Kidney capillary endothelial cell (primary cell): ENCODE measurements at regions not wholly inside any gene's neighbourhood (a gene's known extent, or its start where the extent isn't known, plus 50 kb on each side); places are given as distances from the start of the nearest gene placed in this dataset.
"Not testable (repeated sequence)": the region's sequence is repeated elsewhere in the genome, so short reads cannot be mapped to it uniquely, and the experiment has no call there.

Experiments
- DNase-seq: peaks from one replicate; pipeline ENCODE4 v3.0.0-alpha.2; 2018; ENCODE audit warnings: low spot score

DNA sequence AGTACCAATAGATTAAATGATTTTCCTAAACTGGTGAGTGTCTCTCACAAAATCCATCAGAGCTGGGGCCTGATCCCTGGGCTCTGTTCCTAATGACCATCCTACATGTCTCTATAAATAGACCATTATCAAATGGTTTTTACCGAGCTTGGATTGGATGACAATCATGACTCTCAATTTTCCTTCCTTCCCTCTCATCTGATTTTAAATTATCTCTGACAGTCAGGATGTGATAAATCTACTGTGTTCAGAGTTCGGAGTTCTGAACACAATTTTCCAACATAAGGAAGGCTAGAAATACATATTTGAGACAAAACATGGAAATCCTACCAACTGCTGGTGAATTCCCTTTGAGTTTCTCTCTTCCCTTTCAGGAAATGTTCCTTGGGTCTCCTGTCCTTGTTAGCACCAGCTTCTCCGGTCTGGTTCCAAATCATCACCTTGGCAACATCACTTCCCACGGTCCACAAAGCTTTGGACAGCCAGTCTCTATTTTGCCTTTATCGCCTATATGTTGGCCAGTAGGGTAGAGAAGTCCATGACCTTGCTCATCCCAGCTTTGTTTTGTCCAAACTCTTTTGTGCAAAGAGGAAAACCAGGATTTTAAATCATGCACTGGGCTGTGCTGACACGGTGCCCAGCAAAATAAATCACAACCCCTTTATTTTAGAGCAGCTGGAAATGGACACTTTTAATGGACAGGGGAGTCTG lies 139.6 kb upstream of the ITGA6 start:
- DNase-seq: peak; percentile 85

DNA sequence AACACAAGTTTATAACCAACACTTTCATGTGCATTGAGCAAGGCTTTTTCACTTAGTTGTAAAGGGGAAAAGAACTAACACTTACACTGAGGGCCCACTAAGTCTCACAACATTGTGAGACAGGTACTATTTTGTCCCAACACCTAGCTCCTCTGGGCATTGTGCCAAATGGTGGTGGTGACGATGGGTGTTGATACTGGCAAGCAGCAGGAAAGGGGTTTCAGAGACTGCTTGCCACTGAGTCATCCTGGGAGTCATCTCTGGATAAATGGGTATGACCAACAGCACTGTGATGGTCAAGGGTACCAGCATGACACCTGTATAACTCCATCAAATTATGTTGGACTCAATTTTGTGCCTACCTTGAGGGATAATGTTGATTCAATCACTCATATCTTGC lies 138.8 kb upstream of the ITGA6 start:
- peak; percentile 67 for DNase-seq

DNA sequence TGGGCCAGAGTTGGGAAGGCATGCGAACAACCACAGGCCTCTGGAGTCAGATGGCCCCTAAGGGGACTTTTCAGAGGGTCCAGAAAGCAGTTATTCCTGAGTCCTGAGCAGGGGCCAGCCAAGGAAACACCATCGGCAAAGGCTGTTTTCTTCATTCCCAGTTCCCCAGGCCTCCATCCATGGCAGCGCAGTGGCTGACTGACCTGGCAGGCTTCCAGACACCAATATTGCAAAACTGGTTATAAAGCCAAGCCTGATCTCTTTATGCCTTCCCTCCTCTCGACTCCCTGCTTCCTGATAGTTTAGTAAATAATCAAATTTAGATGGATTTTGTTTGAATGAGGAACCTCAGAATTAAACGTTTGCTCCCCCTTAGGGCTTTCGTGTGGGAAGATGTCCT lies 133.4 kb upstream of the ITGA6 start:
- DNase-seq: no peak

DNA sequence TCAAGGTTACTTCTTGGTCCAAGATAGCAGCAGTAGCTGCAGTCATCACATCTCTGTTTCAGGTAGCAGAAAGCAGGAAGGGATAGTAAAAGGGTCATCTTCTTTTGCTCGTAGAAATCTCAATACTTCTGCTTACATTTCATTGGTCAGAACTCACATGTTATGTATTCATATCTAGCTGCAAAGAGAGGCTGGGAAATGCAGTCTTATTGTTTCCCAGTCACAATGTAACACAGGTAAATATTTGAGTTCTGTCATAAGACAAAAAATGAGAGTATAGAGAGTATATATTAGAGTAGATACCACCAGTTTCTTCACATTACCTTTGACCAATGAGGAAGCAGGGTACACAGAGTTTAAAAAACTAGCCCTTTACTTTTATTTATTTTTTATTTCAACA lies 132.4 kb upstream of the ITGA6 start:
- DNase-seq: no peak

DNA sequence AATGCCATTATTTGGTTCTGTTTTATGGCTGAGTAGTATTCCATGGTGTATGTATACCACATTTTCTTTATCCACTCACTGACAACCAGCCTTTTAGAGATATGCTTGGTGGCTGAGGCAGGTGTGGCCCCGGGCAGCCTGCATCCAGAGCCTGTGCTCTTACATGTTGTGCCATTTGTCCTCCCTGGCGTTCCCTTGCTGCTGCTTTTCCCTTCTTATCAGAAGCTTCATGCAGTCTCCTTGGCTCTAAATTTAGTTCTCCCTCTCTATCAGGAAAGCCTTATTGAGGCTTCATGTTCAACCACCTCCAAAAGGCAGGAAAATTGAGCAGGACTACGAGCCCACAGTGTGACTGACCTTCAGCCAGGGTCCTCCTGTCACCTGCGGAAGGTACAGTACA lies 131.7 kb upstream of the ITGA6 start:
- DNase-seq: no peak

DNA sequence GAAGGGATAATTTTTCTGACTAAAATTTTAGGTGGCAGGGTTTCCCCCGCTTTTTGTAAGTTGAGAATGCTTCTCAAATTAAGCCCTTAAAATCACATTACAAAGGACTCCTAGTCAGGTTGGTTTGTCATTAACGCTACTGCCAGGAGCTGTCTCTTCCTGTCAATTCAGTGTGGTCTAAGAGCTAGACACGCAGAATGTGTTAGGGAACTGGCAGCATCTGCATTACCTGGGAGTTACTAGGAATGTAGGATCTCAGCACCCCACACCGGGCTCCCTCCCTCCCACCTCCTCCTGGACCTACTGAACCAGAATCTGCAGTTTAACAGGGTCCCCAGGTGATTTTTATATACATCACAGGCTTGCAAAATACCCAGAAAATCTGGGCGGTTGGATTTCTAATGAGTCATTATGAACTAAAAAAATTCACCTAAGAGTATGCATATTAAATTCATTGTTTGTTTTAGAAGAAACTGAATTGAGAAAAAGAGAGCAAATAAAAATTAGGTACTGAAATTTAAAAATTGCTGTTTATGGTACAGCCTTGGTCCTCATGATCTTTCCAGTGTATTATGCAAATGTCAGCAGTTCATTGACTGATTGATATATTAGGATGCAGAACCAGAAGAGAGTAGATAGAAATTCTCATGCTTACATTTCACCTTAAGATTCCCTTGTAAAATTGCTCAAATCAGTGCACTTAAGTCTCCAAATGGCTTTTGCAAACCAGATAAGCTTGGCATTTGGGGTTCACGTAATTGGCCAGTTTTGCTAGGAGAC lies 130.9 kb upstream of the ITGA6 start:
- DNase-seq: no peak

DNA sequence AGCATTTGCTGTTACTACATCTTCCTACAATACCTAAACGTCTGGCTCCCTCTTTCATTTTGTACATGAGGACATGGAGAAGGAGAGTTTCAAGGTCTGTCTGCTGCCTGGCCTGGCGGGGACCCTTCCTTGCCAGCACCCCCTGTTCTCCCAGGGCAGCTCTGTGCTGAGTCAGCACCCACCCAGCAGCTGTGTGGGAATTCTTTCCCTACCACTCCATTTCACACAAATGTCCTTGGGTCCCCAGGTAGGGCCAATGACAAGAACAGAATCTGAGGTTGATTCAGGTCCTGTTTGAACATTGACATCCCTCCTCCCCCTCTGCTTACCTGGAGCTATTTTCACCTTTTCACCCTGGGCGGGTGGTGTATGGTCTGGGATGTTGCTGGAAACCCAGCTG lies 129.9 kb upstream of the ITGA6 start:
- DNase-seq: no peak

DNA sequence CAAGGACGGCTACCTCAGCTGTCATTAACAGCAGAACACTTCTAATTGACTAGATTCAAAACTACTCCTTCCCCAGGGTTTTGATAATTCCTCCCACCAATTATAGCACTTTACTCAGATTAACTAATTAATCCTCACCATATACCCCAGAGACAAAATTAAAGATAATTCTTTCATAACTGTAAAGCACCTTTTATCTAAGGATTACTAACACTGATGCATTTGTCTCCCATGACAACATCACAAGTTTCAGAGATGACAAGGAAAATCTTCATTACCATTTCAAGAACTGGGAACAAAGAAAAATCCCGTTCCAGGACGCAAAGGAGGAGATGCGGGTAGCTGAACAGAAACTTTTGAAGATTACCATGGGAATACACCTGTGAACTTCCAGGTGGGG lies 129.4 kb upstream of the ITGA6 start:
- DNase-seq: no peak

DNA sequence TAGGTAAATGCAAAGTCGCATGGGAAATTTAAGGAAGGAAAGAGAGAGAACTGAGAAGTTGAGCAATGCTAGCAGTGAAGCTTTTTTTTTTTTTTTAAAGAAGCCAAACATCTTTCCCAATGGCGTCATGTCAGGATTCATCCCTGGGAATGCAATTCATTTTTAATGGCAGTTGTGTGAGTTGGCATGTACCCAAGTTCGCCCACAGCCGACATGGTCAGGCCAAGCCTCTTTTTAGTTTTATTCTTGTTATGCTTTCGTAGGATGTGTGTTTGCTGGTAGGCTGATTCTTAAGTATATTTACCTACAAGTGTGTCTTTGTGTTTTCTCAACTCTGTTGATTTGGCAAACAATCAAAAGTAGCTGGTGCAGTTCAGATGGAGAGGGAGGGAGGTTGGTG lies 127.6 kb upstream of the ITGA6 start:
- no peak for DNase-seq

DNA sequence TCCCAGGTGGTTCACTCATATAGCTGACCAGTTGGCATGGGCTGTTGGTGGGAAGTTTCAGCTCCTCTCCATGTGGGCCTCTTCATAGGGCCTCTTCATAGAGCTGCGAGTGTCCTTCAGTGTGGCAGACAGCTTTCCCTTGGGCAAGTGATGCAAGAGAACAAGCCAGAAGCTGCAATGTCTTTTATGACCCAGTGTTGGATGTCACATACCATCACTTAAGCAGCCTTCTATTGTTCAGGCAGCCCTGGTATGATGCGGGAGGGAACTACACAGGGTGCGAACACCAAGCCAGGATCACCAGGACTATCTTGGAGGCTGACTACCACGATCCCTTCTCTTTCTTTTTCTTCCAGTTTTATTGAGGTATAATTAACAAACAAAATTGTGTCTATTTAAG lies 126.5 kb upstream of the ITGA6 start:
- no peak for DNase-seq

DNA sequence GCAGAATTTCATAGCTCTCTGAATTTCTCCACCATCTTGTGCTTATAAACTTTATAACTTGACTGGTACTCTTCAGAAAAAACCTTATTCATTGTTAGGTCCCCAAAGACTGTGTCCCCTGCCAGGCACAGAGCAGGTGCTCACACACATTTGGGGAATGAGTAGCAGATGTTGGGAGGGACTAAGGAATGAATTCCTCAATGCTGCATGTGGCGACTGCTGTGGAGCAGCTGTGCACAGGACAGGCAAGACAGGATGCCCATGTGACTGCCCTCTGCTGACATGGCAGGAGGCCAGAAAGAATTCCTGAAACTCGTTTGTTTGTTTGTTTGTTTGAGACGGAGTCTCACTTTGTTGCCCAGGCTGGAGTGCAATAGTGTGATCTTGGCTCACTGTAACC lies 122.3 kb upstream of the ITGA6 start:
- no peak for DNase-seq

DNA sequence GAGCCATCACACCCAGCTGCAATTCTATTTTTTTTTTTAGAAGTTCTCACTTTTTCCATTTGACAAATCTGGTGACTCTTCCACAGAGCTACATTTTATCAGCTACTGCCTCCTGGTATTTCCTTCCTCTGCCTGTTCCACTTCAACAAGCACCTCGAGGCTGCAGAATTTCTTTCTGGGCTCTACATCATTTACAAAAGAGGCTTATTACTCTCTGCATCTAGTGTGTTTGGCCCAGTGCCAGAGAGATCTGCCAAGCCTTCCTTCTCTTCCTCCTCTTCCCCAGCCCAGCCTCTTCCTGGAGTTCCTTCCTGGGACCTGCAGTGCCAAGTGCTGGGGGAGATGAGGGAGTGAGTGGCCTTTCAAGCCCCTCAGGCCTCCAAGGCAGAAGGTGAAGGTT lies 119.6 kb upstream of the ITGA6 start:
- peak; percentile 59 for DNase-seq

DNA sequence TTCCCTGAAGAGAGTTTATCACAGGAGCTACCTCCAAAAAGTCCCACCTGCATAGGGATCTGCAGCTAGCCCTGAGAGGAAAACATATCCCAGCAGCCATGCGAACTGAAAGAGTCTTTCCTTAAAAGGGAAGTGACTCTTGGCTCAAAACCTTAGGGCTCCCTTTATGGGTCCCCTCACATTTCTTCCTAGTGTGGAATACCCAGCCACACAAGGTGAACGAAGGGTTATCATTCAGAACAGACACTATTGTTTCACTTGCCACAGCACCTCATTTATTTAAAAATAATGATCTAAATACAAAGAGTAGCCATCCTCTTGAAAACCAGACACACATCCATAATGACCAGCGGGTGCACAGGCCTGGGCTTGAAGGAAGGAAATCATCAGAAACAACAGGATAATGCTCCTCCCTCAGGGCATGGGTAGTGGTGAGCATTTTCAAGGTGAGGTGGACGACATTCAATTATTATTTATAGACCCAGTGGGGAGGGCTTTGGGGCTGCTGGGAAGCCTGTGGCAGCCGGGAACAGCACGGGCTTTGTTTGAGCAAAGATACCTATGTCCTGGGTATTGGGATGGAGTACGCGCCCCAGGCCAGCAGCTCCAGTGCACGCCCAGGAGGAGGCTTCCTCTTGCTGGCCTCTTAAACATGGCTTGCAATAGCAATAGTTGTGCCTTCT lies 119.0 kb upstream of the ITGA6 start:
- peak; percentile 32 for DNase-seq

DNA sequence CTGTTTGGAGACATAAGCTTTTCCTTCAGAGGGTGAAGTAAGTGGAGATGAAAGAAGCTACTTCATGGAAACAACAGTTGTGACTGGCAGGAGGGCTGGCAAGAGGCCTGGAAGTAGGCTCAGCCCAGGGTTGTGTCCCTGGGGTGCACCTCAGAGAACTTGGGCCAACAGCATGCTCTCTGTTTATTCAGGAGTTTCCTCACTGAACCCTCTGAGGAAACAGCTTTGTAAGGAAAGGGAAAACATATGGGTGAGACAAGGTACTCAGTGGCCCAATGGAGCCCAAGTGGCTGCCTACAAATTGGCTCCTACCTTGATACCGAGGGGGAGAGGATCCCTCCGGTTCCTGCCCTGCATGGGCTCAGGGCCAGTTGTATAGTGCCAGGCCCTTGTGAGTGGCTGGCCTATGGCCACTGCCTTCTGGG lies 115.5 kb upstream of the ITGA6 start:
- DNase-seq: no peak

DNA sequence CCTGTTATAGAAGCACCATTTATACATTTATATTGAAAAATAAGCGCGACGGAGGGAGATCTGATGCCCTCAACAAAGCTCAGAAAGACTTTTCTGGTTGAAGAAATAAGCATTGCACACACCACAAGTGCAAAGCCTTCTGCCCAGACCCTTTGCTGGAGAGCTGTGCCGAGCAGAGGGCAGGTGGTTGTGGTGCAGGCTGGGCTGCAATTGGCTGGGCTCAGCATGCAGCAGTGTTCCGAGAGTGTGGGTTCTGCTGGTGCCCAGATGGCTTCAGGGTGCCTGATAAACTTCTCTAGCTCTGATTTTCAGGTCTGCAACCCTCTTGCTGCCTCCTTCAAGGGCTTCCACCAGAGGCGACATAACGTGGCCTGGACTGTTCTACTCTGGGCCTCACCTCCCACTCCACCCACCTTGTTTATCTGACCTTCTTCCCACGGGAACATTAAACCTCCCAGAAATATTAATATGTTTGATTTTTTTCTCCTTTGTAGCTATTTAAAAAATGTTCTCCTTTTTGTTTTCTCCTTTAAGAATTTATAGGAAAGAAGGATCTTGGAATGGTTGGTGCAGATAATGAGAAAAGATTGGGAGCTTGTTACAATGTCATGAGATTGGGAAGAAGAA lies 113.6 kb upstream of the ITGA6 start:
- no peak for DNase-seq

DNA sequence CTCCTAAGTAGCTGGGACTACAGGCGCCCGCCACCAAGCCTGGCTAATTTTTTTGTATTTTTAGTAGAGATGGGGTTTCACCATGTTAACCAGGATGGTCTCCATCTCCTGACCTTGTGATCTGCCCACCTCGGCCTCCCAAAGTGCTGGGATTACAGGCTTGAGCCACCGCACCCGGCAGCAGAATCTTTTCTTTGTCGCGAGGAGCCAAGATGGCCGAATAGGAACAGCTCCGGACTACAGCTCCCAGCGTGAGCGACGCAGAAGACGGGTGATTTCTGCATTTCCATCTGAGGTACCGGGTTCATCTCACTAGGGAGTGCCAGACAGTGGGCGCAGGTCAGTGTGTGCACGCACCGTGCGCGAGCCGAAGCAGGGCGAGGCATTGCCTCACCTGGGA lies 112.3 kb upstream of the ITGA6 start:
- DNase-seq: not testable (repeated sequence)

DNA sequence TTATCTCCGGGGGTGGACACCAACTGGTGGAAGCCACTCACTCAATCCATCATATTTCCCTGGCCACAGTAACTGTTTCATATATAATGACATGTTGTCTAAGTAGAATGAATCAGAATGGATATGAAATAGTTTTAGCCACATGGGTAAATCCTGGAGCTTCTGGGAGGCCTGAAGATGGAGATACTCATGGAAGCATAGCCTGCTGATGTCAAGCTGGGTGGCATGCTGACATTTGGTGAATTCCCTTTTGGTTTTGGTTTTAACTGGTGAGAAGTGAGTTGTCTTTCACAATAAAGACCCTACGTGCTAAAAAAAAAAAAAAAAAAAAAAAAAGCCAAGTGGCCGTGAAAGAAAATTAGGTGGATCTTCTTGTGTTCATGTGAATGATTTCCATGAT lies 105.3 kb upstream of the ITGA6 start:
- DNase-seq: no peak

DNA sequence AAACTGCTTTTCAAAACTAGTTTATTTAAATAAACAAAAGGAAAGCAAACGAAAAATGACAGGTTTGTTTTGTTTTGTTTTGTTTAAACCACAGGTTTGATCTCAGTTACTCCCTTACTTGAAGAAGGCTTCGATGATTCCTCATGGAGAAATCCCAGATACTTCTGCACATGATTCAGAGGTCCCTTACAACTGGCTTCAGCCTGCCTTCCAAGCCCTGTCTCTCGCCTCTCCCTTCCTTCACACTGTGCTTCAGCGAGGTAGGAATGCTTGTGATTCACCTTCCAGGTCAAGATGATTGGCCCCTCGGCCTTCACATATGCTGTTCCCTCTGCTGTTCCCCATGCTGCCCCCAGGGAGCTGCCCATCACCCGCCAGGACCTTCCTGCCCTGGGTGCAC lies 104.1 kb upstream of the ITGA6 start:
- no peak for DNase-seq

DNA sequence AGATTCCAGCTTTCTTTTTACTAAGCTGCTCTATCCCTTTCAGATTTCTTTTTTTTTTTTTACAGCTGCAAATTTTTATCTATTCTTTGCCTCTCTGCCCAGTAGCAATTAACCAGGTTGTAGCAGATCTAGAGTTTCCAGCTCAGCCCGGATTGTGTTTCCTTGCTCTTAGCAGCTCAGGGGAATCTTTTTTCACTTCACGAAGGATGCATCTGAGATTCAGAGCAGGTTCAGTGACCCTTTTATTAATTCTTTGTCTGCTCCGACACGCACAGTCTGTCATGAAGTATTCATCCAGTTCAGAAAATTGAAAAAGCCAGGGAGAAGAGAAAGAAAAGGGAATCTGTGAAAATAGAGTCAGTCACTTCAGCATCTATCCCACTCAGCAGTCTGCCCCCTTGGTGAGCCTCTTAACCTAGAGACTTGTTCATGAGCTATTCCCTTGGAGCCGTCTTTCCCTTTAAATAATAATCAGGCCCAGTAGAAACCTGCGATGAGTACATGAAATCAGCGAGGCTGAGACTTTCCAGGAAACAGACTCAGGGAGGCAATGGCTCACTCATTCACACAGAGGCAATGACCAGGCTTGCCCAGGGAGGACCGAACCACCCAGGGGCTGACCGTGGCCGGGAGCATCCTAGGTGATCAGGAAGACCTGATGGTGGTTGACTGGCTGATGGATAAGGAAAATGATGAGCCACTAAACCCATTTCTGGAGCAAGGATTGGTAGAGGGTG lies 103.4 kb upstream of the ITGA6 start:
- DNase-seq: no peak

DNA sequence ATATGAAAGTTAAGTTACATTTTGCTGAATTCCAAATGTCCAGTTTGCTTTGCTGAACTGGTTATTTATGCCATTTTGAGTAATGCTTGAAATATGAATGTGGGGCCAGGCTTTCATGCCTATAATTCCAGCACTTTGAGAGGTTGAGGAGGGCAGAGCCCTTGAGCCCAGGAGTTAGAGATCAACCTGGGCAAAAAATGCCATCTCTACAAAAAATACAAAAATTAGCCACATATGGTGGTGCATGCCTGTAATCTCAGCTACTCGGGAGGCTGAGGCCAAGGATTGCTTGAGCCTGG lies 101.2 kb upstream of the ITGA6 start:
- no peak for DNase-seq

DNA sequence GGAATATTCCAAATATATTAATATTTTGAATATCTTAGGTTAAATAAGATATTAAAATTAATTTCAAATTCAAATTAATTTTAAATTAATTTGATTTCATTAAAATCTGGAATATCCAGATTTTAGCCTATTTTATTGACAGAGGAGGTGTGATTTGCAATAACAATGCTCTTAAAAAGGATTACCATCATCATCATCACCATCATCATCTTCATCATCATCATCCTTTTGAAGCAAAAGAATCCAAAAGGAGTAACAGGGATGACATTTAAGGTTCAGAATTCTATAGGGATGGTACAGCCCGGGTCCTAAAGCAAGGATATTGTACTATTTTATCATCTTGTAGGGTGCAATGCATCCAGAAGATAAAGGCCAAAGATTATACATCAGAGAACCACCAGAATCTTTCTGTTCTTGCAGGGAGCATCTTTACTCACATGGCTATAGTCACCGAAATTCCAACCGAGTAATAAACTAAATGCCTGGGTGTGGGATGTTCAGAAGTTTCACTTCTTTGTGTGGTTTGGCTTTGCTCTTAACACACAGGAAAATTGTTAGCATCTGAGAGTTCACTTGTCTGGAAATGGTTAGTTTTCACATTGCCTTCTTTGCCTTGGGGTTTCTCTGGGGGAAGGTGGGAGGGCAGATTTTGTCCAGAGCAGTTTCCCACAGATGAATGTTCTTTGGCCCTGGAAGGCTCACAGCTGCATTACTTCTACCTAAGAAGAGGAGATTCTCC lies 99.1 kb upstream of the ITGA6 start:
- DNase-seq: no peak

DNA sequence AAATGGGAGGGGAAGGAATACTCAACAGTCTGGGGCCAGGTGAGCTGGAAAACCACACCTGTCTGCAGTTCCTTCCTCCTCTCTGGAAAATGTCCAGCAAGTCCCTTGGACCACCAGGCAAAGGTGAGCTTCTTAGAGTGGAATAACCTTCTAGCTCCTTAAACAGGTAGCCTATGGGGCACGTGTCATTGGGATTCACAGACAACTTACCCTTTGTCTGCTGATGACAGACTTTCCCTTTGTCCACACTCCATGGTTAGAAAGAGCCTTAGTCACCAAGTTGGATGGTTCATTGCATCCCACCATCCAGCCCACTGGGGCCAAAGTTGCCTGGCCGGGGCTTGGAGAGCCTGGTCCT lies 98.0 kb upstream of the ITGA6 start:
- DNase-seq: no peak
